Right ventricle myocardium inferior (tissue), 1 donor: ENCODE measurements at regions not wholly inside any gene's neighbourhood (a gene's known extent, or its start where the extent isn't known, plus 50 kb on each side); places are given as distances from the start of the nearest gene placed in this dataset.
A peak's percentile ranks its signal among the peaks of the same experiment; 100 is the strongest.
"Not testable (repeated sequence)": the region's sequence is repeated elsewhere in the genome, so short reads cannot be mapped to it uniquely, and the experiment has no call there.

Experiments used
- ATAC-seq: fragments of 200-7000 bp; cut with Tn5 transposase; one replicate; pipeline ENCODE4 v1.9.1; 2020; ENCODE audit warnings: mild to moderate bottlenecking, moderate library complexity
- DNase-seq: peaks from one replicate; pipeline ENCODE4 v3.0.0; 2021; ENCODE audit errors: missing footprints
- intact Hi-C: fragments of 100-400 bp; cut with DNase I; formaldehyde crosslinking; loops from one replicate; pipeline ENCODE4 v1.11.0; 2022
- donor health status: DM: no; HTN: yes; CAD: no; lungs with severe emphysema.

DNA sequence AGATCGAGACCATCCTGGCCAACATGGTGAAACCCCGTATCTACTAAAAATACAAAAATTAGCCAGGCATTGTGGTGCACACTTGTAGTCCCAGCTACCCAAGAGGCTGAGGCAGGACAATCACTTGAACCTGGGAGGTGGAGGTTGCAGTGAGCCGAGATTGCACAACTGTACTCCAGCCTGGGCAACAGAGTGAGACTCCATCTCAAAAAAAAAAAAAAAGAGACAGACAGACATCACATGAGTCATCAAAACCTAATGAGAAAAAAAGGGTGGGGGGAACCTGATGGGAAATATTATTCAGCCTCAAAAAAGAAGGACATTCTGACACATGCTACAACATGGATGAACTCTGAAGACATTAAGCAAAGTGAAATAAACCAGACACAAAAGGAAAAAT, 67.4 kb downstream of the ARL6IP4 start:
- DNase-seq, ATAC-seq, intact Hi-C loops: not testable (repeated sequence)

DNA sequence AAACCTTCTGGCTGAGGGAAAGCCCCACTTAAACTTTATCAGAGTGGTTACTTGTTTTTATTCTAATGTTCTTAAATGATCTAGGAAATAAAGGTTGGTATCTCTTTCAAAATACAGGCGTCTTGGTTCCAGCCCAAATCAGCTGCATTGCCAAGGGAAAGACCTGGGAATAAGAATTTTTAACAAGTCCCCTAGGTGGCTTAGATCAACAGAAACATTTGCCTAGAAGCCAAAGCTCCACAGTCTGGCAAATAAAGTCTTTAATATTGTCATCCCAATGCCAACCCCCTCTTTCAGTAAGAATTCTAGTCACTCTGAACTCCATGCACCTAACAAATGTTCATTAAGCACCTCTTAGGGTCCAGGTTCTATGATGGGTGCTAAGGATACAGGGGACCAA, 66.8 kb downstream of the ARL6IP4 start:
- intact Hi-C loops = no loop called here
- DNase-seq (no peak), ATAC-seq (no peak)

- intact Hi-C loops = no loop called here
- no peak for DNase-seq
- ATAC-seq = no peak
Measured at GRCh38 chr12:123046431-123046830, 66.0 kb downstream of the ARL6IP4 start.

GRCh38 chr12:123045678-123046077, 65.2 kb downstream of the ARL6IP4 start:
- intact Hi-C loops = no loop called here
- DNase-seq = peak; percentile 25

DNA sequence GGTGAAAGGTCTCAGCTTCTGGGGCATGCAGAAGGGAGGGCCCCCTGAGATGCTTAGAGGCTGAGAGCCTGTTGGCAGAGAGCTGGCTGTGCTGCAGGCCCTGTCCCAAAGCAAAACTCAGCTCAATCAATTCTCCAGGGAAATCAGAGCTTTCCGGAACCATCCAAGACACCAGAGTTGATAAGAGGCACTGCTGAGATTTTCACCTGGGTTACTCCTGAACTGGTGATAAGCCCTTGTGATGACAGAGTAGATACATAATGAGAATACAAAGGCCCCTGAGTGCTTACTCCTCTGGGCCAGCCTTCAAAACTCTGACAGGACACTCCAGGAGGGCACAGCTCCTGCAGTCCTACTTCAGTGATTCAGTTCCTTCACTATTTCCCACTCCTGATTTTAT, 63.9 kb downstream of the ARL6IP4 start:
- DNase-seq = peak; percentile 15
- no peak for ATAC-seq
- intact Hi-C loops = loop anchor here (5.0 kb wide), 1 partner anchor 188 kb away; the partner anchor contains the start of genes MPHOSPH9 and MTRFR

More at GRCh38 chr12:123045678-123046077, 65.2 kb downstream of the ARL6IP4 start:
- no peak for ATAC-seq

DNA sequence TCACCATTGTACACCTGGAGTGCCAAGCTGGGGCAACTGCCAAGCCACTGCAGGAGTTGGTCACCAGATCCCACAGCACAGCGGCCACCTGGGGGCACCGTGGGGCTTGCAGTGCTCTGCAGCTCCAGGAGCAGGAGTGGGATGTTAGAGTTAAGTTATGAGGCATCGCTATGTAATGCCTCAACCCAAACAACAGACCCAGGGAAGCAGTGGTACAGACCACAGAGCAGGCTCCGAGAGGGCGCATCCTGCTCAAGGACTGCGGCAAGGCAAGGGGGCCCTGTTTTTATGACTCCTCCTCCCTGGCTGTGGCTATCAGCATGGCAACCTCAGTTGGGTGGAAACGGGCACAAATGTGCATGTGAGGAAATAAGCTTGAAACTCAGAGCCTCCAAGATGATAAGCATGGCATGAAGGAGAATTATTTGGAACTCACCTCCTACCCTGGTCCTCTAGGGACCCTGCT, 63.1 kb downstream of the ARL6IP4 start:
- intact Hi-C loops = loop anchor here (1.0 to 5.0 kb wide), 2 partner anchors 108 to 189 kb away; partner anchors contain the start of genes MPHOSPH9, MTRFR and PITPNM2
- ATAC-seq (peak; percentile 94), DNase-seq (peak; percentile 90)

- DNase-seq = no peak
- no peak for ATAC-seq
- intact Hi-C loops = loop anchor here (1.0 to 5.0 kb wide), 2 partner anchors 108 to 189 kb away; partner anchors contain the start of genes MPHOSPH9, MTRFR and PITPNM2
Measured at GRCh38 chr12:123042833-123043232, 62.4 kb downstream of the ARL6IP4 start.

GRCh38 chr12:123041811-123042655, 61.6 kb downstream of the ARL6IP4 start:
- DNase-seq (peak; percentile 25), ATAC-seq (no peak)
- intact Hi-C loops = loop anchor here (5.0 kb wide), 1 partner anchor 190 kb away; the partner anchor contains the start of genes MPHOSPH9 and MTRFR

- ATAC-seq (no peak), DNase-seq (no peak)
- intact Hi-C loops = loop anchor here (5.0 kb wide), 1 partner anchor 191 kb away; the partner anchor contains the start of genes MPHOSPH9 and MTRFR
Measured at GRCh38 chr12:123041042-123041531, 60.6 kb downstream of the ARL6IP4 start.

DNA sequence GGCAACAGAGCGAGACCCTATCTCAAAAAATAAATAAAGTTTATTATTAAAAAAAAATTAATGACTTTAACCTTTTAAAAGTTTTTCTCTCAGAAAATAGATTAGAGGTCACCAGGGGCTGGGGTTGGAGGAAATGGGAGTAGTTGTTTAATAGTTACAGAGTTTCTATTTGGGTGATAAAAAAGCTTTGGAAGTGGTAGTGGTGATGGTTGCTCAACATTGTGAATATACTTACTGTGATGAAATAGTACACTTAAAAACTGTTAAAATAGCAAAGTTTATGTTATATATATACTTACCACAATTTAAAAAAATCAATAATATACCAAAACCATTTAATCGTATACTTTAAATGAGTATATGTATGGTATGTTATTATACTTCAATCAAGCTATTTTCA, 59.6 kb downstream of the ARL6IP4 start:
- no peak for ATAC-seq
- DNase-seq = no peak
- intact Hi-C loops = loop anchor here (5.0 kb wide), 1 partner anchor 192 kb away; the partner anchor contains the start of genes MPHOSPH9 and MTRFR

DNA sequence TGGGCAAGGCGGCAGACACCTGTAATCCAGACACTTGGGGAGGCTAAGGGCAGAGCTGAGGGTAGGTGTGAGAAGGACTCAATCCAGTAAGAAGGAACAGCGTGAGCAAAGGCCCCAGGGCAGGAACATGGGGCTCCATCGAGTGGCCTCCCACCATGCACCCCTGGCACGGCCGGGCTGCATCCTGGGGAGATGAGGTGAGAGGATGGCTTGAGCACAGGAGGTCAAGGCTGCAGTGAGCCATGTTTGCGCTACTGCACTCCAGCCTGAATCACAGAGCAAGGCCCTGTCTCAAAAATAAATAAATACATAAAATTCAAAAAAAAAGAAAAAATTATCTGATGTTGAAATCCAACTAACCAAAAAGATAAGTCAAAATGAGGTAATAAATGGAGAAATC, 58.5 kb downstream of the ARL6IP4 start:
- no peak for ATAC-seq
- peak; percentile 20 for DNase-seq
- intact Hi-C loops = no loop called here

GRCh38 chr12:123038486-123038885, 58.0 kb downstream of the ARL6IP4 start:
- DNase-seq = peak; percentile 40
- ATAC-seq = no peak
- intact Hi-C loops = no loop called here

- no peak for ATAC-seq
- intact Hi-C loops = no loop called here
- peak; percentile 34 for DNase-seq
Measured at GRCh38 chr12:123037791-123038190, 57.3 kb downstream of the ARL6IP4 start.

DNA sequence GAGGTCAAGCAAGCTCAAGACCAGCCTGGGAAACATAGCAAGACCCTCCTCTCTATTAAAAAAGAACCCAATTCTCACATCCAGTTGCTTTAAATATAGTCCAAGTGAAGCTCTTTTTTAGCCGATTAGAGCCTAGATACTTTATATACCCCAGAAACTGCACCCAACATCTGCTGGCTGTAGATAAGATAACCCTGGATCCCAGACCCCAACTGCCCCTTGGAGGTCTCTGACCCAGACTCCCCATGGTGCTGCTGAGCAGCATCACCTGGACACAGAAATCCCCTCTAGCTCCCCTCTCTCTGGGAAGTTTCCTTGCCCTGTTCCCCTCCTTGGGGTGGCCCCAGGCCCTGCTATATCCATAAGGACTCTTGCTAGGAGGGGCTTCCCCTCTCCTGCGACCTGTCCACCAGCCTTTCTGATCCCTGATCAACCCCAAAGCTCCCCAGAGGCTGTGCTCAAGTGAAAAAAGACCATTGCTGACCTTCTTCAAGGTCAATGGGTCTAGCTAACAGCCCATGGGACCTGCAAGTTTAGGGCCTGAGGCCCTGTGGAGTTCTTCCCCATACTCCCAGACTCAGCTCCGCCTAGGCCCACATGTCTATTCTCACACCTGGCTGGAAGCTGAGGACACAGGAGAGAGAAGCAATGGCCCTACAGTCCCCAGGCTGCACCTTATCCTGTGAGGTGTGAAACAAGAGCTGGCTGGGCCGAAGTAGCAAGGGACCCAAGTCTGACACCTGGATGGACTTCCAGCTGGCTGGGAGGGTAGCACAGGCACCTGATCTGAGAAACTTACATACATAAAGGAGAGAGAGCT, 56.2 kb downstream of the ARL6IP4 start:
- no peak for ATAC-seq
- DNase-seq = peak; percentile 40
- intact Hi-C loops = no loop called here

GRCh38 chr12:123035841-123036240, 55.4 kb downstream of the ARL6IP4 start:
- DNase-seq (peak; percentile 16), ATAC-seq (no peak)
- intact Hi-C loops = no loop called here

DNA sequence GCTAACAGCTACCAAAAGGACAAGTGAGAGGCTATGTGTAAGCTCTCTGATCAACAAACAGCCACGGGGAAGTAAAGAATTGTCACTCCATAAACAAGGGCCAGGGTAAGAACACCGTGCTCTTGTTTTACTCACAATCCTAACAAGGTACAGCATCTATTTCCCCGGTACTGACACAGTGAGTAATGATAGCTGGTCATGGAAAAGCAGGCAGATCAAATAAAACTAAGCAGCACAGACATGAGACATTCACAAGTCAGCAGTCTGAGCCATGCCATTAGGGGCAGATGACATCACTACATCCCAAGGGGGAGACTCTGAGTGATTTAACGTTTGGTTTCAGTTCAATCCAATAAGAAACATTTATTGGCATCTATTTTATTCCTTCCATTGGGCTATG, 54.4 kb downstream of the ARL6IP4 start:
- ATAC-seq (no peak), DNase-seq (no peak)
- intact Hi-C loops = no loop called here

DNA sequence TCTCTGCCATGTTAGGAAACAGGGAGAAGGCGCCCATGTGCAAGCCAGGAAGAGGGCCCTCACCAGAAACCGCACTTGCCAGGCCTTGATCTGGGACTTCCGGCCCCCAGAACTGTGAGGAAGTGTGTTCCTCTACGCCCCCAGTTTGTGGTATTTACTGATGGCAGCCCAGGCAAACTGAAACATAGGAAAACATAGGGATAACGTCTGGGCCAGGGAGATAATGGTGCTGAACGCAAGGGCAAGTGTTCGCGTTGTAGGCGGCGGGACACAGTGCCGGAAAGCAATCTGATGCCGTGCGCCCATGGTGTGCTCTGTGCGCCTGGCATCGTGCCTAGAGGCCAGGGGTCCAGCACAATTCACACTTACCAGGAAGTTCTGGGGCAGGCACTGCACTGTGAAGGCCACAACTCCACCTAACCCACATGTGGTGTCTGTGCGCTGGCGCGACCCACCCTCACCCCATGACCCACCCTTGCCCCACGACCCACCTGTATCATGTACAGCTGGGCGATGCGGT, 53.6 kb downstream of the ARL6IP4 start:
- intact Hi-C loops = no loop called here
- DNase-seq (peak; percentile 73), ATAC-seq (no peak)

DNA sequence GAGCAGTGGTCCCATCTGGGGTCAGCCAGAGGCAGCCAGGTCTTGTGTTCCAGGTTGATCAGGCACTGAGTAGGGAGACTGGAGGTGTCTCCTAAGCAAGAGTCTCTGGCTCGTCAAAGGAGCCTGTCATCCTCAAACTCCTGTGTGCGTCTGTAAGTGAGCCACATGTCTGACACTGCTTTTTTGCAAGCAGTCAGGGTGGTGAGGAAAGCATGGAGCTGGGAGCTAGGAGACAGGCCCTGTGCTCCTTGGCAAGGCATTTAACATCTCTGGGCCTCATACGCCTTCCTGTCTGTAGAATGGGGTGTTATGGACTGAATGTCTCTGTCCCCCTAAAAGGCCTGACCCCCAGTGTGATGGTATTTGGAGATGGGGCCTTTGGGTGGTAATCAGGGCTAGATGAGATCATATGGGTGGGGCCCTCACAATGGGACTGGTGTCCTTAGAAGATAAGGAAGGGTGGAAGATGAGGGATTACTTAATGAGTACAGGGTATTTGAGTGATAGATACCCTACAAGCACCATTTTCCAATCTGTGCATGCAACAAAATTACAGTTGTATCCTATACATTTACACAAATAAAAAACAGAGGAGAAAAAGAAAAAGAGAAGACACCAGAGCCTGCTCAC, 53.0 kb downstream of the ARL6IP4 start:
- ATAC-seq (no peak), DNase-seq (peak; percentile 55)
- intact Hi-C loops = no loop called here
